ENCODE measurements at regions not wholly inside any gene's neighbourhood (a gene's known extent, or its start where the extent isn't known, plus 50 kb on each side); places are given as distances from the start of the nearest gene placed in this dataset.

GRCh38 chr12:115869604-115870003 lies 407.9 kb downstream of the MED13L start:
- TF ChIP-seq, protein P1, sequence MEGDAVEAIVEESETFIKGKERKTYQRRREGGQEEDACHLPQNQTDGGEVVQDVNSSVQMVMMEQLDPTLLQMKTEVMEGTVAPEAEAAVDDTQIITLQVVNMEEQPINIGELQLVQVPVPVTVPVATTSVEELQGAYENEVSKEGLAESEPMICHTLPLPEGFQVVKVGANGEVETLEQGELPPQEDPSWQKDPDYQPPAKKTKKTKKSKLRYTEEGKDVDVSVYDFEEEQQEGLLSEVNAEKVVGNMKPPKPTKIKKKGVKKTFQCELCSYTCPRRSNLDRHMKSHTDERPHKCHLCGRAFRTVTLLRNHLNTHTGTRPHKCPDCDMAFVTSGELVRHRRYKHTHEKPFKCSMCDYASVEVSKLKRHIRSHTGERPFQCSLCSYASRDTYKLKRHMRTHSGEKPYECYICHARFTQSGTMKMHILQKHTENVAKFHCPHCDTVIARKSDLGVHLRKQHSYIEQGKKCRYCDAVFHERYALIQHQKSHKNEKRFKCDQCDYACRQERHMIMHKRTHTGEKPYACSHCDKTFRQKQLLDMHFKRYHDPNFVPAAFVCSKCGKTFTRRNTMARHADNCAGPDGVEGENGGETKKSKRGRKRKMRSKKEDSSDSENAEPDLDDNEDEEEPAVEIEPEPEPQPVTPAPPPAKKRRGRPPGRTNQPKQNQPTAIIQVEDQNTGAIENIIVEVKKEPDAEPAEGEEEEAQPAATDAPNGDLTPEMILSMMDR (IDR thresholded peaks at IDR 0.05) = no peak
- TF ChIP-seq POLR2A (IDR thresholded peaks at IDR 0.05) (no peak), POLR2AphosphoS5 (IDR thresholded peaks at IDR 0.05) (no peak)
